ENCODE measurements at regions not wholly inside any gene's neighbourhood (a gene's known extent, or its start where the extent isn't known, plus 50 kb on each side); places are given as distances from the start of the nearest gene placed in this dataset.
"Not testable (repeated sequence)": the region's sequence is repeated elsewhere in the genome, so short reads cannot be mapped to it uniquely, and the experiment has no call there.

DNA sequence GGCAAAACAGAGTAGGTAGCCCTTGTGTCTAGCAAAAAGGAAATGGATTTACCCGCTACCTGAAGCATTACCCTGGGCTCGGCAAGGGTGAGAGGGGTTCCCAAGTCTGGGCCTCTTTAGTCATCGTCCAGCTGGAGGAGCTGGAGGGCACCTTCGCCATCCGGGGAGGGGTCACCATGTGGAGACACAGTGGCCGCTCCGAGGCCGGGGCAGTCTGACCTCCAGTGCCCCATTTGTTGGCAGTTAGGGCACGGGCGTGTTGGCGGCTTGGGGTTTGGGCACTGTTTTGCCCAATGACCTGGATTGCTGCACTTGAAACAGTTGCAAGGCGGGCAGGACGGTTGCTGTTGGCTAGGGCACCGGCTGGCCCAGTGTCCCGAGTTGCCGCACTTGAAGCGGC, 581.8 kb downstream of the SUCLG1 start:
- H3K27ac ChIP-seq (ENCODE audit: extremely low read depth, low read depth, low read length); POLR2A ChIA-PET; H3K4me3 ChIP-seq (ENCODE audit: low read depth, low read length); H3K36me3 ChIP-seq (ENCODE audit: control insufficient read depth in 2 of 2, insufficient read depth in 1 of 2, low read length in 2 of 2); H3K9me3 ChIP-seq (ENCODE audit: control insufficient read depth, insufficient read depth, low read depth, low read length); H3K4me1 ChIP-seq (ENCODE audit: control insufficient read depth, insufficient read depth, low read length): not testable (repeated sequence)
- CTCF ChIA-PET = interaction anchor here (0.6 kb wide), 1 partner anchor 220 kb away, joined by 3 read pairs; no protein-coding TSS in a partner anchor

- TF ChIP-seq ZNF549 (tag by site-specific recombination; IDR thresholded peaks at IDR 0.05) (no peak), ZNF747 (tag by site-specific recombination; IDR thresholded peaks at IDR 0.05) (no peak), ZNF514 (tag by site-specific recombination; IDR thresholded peaks at IDR 0.05) (no peak), ZFP3 (tag by site-specific recombination; IDR thresholded peaks at IDR 0.05; ENCODE audit: low read depth) (no peak), ZNF37A (tag by site-specific recombination; IDR thresholded peaks at IDR 0.05) (no peak), ZNF23 (tag by site-specific recombination; IDR thresholded peaks at IDR 0.05; ENCODE audit: borderline replicate concordance) (no peak), ZNF692 (tag by site-specific recombination; IDR thresholded peaks at IDR 0.05) (no peak), ZBTB1 (tag by site-specific recombination; IDR thresholded peaks at IDR 0.05) (no peak), ZNF473 (tag by site-specific recombination; IDR thresholded peaks at IDR 0.05) (no peak), SP3 (tag by site-specific recombination; IDR thresholded peaks at IDR 0.05) (no peak), ZNF140 (tag by site-specific recombination; IDR thresholded peaks at IDR 0.05) (no peak), ZNF658 (tag by site-specific recombination; IDR thresholded peaks at IDR 0.05) (no peak), ZNF157 (tag by site-specific recombination; IDR thresholded peaks at IDR 0.05) (no peak)
- ChIA-PET CTCF (no interaction called here), POLR2A (no interaction called here)
- Histone ChIP-seq H3K27ac (ENCODE audit: extremely low read depth, low read depth, low read length) (no peak overlapping the region), H3K4me1 (ENCODE audit: control insufficient read depth, insufficient read depth, low read length) (no peaks in the 10 kb centered on the region), H3K9me3 (ENCODE audit: control insufficient read depth, insufficient read depth, low read depth, low read length) (no peaks in the 10 kb centered on the region), H3K36me3 (ENCODE audit: control insufficient read depth in 2 of 2, insufficient read depth in 1 of 2, low read length in 2 of 2) (no peaks in the 10 kb centered on the region), H3K4me3 (ENCODE audit: low read depth, low read length) (no peak overlapping the region)
These were observed 584.2 kb downstream of the SUCLG1 start for GRCh38 chr2:83874712-83875430.

DNA sequence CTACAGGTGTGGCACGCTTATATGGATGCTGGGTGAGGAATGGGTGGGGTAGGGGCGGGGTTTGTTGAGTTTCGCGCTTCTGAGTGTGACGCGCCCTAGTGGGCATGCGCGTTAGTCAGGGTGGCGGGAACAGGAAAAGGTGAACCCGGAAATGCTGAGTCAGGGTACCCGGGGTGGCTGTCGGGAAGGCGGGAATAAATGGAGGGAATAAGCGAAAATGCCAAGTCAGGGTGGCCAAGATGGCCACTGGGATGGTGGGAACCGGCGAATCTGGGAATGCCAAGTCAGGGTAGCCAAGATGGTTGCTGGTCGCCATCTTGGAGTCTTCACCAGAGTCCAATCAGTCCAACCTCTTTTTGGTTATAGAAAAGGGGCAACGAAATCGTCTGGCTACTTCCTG, 585.0 kb downstream of the SUCLG1 start:
- ChIA-PET POLR2A (no interaction called here), CTCF (no interaction called here)
- no peak overlapping the region for H3K4me3 ChIP-seq (ENCODE audit: low read depth, low read length)
- no peak for TF ChIP-seq ZNF776 (tag by site-specific recombination; IDR thresholded peaks at IDR 0.05; ENCODE audit: borderline replicate concordance)
- TF ChIP-seq KLF9 (tag by site-specific recombination; IDR thresholded peaks at IDR 0.05; ENCODE audit: low read depth) = no peak
- TF ChIP-seq ZNF571 (tag by site-specific recombination; IDR thresholded peaks at IDR 0.05) = no peak
- no peak for TF ChIP-seq ZNF398 (tag by site-specific recombination; IDR thresholded peaks at IDR 0.05)
- TF ChIP-seq ZNF830 (tag by site-specific recombination; IDR thresholded peaks at IDR 0.05; ENCODE audit: low read depth) = no peak
- no peak for TF ChIP-seq ZNF624 (tag by site-specific recombination; IDR thresholded peaks at IDR 0.05)
- no peak for TF ChIP-seq ZNF114 (tag by site-specific recombination; IDR thresholded peaks at IDR 0.05)
- no peak for TF ChIP-seq ZBTB1 (tag by site-specific recombination; IDR thresholded peaks at IDR 0.05)
- TF ChIP-seq, protein P1, sequence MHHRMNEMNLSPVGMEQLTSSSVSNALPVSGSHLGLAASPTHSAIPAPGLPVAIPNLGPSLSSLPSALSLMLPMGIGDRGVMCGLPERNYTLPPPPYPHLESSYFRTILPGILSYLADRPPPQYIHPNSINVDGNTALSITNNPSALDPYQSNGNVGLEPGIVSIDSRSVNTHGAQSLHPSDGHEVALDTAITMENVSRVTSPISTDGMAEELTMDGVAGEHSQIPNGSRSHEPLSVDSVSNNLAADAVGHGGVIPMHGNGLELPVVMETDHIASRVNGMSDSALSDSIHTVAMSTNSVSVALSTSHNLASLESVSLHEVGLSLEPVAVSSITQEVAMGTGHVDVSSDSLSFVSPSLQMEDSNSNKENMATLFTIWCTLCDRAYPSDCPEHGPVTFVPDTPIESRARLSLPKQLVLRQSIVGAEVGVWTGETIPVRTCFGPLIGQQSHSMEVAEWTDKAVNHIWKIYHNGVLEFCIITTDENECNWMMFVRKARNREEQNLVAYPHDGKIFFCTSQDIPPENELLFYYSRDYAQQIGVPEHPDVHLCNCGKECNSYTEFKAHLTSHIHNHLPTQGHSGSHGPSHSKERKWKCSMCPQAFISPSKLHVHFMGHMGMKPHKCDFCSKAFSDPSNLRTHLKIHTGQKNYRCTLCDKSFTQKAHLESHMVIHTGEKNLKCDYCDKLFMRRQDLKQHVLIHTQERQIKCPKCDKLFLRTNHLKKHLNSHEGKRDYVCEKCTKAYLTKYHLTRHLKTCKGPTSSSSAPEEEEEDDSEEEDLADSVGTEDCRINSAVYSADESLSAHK (tag by site-specific recombination; IDR thresholded peaks at IDR 0.05) = no peak
- TF ChIP-seq ZNF223 (tag by site-specific recombination; IDR thresholded peaks at IDR 0.05) = no peak
- no peak for TF ChIP-seq ZNF658 (tag by site-specific recombination; IDR thresholded peaks at IDR 0.05)
- TF ChIP-seq ZBTB10 (tag by site-specific recombination; IDR thresholded peaks at IDR 0.05) = no peak
- no peak for TF ChIP-seq KLF8 (tag by site-specific recombination; IDR thresholded peaks at IDR 0.05)
- no peak for TF ChIP-seq ZNF521 (tag by site-specific recombination; IDR thresholded peaks at IDR 0.05)

More for the DNA sequence above, 585.0 kb downstream of the SUCLG1 start:
- Histone ChIP-seq H3K36me3 (ENCODE audit: control insufficient read depth in 2 of 2, insufficient read depth in 1 of 2, low read length in 2 of 2) (no peaks in the 10 kb centered on the region), H3K27ac (ENCODE audit: extremely low read depth, low read depth, low read length) (no peak overlapping the region), H3K4me1 (ENCODE audit: control insufficient read depth, insufficient read depth, low read length) (no peaks in the 10 kb centered on the region), H3K9me3 (ENCODE audit: control insufficient read depth, insufficient read depth, low read depth, low read length) (no peaks in the 10 kb centered on the region)

All from HEK293 (cell line).